Calu3 (cell line): ENCODE measurements at regions not wholly inside any gene's neighbourhood (a gene's known extent, or its start where the extent isn't known, plus 50 kb on each side); places are given as distances from the start of the nearest gene placed in this dataset.

Source experiments
- BruUV-seq: library from RNA; stranded (reverse); fragments of 400-500 nt; replicated peaks from 2 replicates; lab custom pipeline; 2021; lab: Mats Ljungman, UMichigan
- CTCF ChIA-PET: fragments of 300-600 bp; sonication (Branson Sonifier 250); formaldehyde crosslinking; loops from one replicate; lab custom pipeline; 2022; ENCODE audit warnings: antibody characterized with exemption; lab: Charles Lee
- DNase-seq: peaks from one replicate; pipeline ENCODE4 v3.0.0; 2022
- H3K27ac Mint-ChIP-seq: one replicate; pipeline ENCODE4 v1.8.0; 2022; ENCODE audit warnings: mixed read lengths; ENCODE audit not compliant: unreplicated experiment
- H3K27me3 Mint-ChIP-seq: one replicate; pipeline ENCODE4 v1.8.0; 2022; ENCODE audit warnings: mixed read lengths; ENCODE audit not compliant: unreplicated experiment
- H3K36me3 Mint-ChIP-seq: one replicate; pipeline ENCODE4 v1.8.0; 2022; ENCODE audit warnings: mild to moderate bottlenecking, moderate library complexity, mixed read lengths; ENCODE audit not compliant: insufficient read depth, unreplicated experiment
- H3K4me1 Mint-ChIP-seq: one replicate; pipeline ENCODE4 v1.8.0; 2022; ENCODE audit warnings: mild to moderate bottlenecking, low read depth, mixed read lengths; ENCODE audit not compliant: unreplicated experiment
- H3K4me3 Mint-ChIP-seq: one replicate; pipeline ENCODE4 v1.8.0; 2022; ENCODE audit warnings: mild to moderate bottlenecking, low read depth, moderate library complexity, mixed read lengths; ENCODE audit not compliant: unreplicated experiment
- H3K9me3 Mint-ChIP-seq: one replicate; pipeline ENCODE4 v1.8.0; 2022; ENCODE audit warnings: low read depth, mixed read lengths; ENCODE audit not compliant: unreplicated experiment
- intact Hi-C: fragments of 100-400 bp; cut with micrococcal nuclease; formaldehyde crosslinking; loops from one replicate; pipeline ENCODE4 v1.10.0; 2022; ENCODE audit not compliant: unreplicated experiment
- TF ChIP-seq, protein P1 (sequence below): fragments of 200-600 bp; IDR thresholded peaks from one replicate; pipeline ENCODE4 v1.8.0; 2022; ENCODE audit warnings: antibody characterized with exemption; ENCODE audit not compliant: unreplicated experiment

DNA sequence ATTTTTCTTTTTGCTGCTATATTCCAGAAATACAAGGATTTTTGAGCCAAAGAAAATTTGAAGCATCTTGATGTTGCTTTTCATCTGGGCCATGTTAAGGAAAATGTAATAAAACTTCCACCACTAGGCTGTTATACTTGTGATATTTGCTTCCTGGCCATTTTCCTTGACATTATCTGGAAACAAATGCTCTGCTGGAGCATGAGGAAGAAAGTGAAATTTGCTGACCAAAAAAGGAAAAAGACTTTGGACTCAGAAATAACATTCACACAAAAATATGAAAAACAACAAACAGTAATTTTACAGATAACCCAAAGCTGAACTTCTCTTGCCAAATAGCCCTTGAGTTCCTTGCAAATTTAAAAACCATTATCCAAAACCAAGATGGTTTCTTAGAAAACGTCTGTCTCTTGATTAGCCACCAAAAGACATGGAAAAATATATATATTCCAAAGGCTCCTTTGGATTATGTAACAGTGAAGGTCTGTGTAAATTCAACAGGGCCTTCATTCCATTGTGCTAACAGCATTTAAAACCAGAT lies 344.5 kb downstream of the LMX1A start:
- intact Hi-C loops: no loop called here
- no TSS peak for BruUV-seq
- no peaks in the 10 kb centered on the region for H3K36me3 Mint-ChIP-seq
- H3K4me1 Mint-ChIP-seq: no peaks in the 10 kb centered on the region
- peaks cover 2% of the 10 kb centered on the region for H3K9me3 Mint-ChIP-seq
- no peak overlapping the region for H3K27ac Mint-ChIP-seq
- H3K4me3 Mint-ChIP-seq: no peak overlapping the region
- DNase-seq: no peak
- H3K27me3 Mint-ChIP-seq: no peaks in the 10 kb centered on the region
- CTCF ChIA-PET: no interaction called here
- TF ChIP-seq, protein P1, sequence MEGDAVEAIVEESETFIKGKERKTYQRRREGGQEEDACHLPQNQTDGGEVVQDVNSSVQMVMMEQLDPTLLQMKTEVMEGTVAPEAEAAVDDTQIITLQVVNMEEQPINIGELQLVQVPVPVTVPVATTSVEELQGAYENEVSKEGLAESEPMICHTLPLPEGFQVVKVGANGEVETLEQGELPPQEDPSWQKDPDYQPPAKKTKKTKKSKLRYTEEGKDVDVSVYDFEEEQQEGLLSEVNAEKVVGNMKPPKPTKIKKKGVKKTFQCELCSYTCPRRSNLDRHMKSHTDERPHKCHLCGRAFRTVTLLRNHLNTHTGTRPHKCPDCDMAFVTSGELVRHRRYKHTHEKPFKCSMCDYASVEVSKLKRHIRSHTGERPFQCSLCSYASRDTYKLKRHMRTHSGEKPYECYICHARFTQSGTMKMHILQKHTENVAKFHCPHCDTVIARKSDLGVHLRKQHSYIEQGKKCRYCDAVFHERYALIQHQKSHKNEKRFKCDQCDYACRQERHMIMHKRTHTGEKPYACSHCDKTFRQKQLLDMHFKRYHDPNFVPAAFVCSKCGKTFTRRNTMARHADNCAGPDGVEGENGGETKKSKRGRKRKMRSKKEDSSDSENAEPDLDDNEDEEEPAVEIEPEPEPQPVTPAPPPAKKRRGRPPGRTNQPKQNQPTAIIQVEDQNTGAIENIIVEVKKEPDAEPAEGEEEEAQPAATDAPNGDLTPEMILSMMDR: no peak

- no peaks in the 10 kb centered on the region for H3K27me3 Mint-ChIP-seq
- CTCF ChIA-PET: no interaction called here
- no TSS peak for BruUV-seq
- H3K36me3 Mint-ChIP-seq: no peaks in the 10 kb centered on the region
- DNase-seq: no peak
- H3K27ac Mint-ChIP-seq: no peak overlapping the region
- TF ChIP-seq, protein P1: no peak
- intact Hi-C loops: no loop called here
- H3K9me3 Mint-ChIP-seq: peaks cover 2% of the 10 kb centered on the region
- H3K4me3 Mint-ChIP-seq: no peak overlapping the region
- no peaks in the 10 kb centered on the region for H3K4me1 Mint-ChIP-seq
These were observed 345.3 kb downstream of the LMX1A start for GRCh38 chr1:165011186-165011585.

DNA sequence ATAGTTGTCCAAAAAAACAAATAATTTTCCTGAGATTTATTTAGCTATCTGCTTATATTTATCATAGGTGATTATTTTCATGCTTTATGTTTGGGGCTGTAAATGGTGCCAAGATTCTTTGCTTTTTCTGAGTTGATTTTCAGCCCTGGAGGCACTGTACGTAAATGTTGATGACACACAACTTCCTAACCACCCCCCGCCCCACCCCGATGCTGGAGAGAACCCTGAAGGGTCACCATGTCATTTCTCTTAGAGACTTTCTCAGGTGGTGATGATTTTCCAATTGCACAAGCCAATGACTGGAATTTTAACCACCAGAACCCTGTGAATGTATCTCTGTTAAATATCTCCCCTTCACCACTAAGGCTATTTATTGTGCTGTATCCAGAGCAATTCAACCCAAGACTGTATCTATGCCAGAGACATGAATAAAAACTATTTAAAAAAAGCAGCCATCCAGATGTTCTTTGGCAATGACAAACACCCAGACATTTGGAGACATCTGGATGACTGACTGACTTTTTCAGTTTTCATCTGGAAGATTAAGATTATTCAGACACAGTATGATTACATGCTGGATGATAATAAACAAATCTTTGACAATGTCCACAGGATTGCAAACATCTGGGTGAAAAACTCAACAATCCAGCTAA lies 346.0 kb downstream of the LMX1A start:
- peaks cover 2% of the 10 kb centered on the region for H3K9me3 Mint-ChIP-seq
- TF ChIP-seq, protein P1: no peak
- no peaks in the 10 kb centered on the region for H3K4me1 Mint-ChIP-seq
- no peaks in the 10 kb centered on the region for H3K27me3 Mint-ChIP-seq
- no peak for DNase-seq
- CTCF ChIA-PET: no interaction called here
- H3K4me3 Mint-ChIP-seq: no peak overlapping the region
- H3K36me3 Mint-ChIP-seq: no peaks in the 10 kb centered on the region
- no TSS peak for BruUV-seq
- H3K27ac Mint-ChIP-seq: no peak overlapping the region
- intact Hi-C loops: no loop called here

DNA sequence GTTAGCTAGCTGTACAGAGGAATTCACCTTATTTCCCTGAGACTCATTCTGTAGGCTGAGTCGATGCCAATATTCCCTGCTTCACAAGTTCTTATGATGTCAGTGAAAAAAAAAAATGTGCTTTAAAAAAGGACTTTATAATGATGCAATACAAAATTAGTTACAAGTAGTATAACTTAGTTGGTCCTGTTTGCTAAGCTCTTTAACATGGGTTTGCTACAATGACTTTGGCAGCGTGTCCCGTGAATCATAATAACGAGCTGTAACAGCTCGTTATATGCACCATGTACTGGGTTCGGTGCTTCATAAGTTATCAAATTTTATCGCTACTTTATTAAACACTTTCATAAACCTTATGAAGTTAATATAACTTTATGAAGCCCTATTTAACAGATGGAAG lies 349.7 kb downstream of the LMX1A start:
- CTCF ChIA-PET: interaction anchor here (0.6 kb wide), 1 partner anchor 841 kb away, joined by 6 read pairs; no protein-coding TSS in a partner anchor
- Mint-ChIP-seq H3K36me3 (no peaks in the 10 kb centered on the region), H3K4me3 (no peak overlapping the region), H3K4me1 (no peaks in the 10 kb centered on the region), H3K27ac (no peak overlapping the region), H3K27me3 (no peaks in the 10 kb centered on the region), H3K9me3 (no peaks in the 10 kb centered on the region)
- intact Hi-C loops: no loop called here
- no peak for DNase-seq
- no TSS peak for BruUV-seq
- TF ChIP-seq, protein P1: no peak
